GM18868 (cell line): ENCODE measurements at regions not wholly inside any gene's neighbourhood (a gene's known extent, or its start where the extent isn't known, plus 50 kb on each side); places are given as distances from the start of the nearest gene placed in this dataset.

ENCODE experiments used
- ATAC-seq: cut with Tn5 transposase; IDR thresholded peaks from one replicate; pipeline ENCODE4 v1.9.1; 2021; ENCODE audit warnings: mild to moderate bottlenecking, moderate library complexity; ENCODE audit not compliant: unreplicated experiment

DNA sequence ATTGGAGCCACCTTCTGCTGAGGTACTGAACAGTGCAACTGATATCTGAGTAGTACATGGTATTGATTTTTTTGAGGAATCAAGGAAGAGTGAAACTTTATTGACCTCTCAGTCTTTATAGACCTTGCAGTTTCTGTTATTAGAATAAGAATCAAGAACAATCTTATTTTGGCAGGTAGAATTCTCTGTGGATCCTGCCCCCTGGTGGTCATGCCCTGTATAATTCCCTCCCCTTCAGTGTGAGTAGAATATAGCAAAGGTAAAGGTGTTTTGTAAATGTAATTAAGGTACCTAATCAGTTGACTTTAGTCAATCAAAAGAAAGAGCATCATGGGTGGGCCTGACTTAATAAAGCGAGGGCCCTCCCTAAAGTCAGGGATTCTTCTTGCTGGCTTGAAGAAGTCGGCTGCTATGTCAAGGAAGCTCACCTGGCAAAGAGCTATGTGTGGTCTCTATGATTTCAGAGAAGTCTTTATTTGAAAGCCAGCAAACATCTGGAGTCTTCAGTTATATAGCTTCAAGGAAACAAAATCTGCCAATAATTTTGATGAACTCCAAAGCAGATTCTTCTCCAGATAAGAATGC lies 142.8 kb downstream of the LSM5 start:
- no peak for ATAC-seq

DNA sequence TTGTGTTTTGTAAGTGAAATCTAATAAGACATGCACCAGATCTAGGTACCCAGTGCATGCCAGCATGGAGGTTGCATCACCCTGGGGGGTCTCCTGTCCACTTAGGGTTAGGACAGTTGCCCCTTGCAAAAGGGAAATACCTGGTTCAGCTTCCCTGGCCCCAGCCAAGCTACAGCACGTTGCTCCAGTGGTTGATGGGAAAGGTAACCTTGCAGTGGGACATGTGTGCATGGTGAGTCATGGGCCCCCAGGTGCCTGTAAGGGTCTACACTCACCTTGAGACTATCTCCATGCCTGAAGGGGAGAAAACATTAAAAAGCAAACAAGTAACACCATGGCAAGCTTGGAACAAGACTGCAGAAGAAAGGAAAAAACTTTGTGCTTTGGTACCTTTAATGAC lies 143.9 kb downstream of the LSM5 start:
- no peak for ATAC-seq

DNA sequence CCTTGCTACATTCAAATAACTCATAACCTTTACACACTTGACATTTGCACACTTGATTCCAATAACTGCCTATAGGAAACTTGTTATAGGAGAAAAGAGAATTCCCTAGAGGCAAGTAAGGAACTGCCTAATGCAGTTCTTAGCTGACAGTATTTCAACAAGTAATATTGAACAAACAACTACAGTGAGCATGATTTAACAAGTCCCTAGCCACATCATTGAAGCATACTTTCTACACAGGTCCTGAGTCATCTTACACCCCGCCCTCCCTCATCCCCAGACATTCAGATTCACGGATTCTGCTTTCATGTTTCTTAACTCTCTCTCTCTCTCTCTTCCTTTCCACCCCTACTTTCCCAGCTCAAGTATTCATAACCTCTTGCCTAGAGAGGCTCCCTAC lies 153.5 kb downstream of the LSM5 start:
- ATAC-seq: no peak

DNA sequence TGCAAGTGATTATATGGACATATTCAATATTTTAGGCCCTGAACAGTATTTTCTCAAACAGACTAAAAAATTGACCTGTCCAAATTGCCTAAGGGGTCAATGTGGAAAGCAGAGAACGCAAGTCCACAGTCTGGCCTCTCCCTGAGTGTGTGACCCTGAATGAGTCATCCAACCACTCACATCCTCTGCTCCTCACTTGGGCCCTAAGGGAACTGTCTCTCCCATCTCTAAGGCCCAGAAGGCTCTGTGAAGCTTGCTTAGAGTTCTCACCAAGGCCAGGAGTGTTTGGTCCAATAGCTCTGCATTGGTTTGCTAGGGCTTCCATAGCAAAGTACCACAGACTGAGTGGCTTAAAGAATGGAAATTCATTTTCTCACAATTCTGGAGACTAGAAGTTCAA lies 155.1 kb downstream of the LSM5 start:
- no peak for ATAC-seq

DNA sequence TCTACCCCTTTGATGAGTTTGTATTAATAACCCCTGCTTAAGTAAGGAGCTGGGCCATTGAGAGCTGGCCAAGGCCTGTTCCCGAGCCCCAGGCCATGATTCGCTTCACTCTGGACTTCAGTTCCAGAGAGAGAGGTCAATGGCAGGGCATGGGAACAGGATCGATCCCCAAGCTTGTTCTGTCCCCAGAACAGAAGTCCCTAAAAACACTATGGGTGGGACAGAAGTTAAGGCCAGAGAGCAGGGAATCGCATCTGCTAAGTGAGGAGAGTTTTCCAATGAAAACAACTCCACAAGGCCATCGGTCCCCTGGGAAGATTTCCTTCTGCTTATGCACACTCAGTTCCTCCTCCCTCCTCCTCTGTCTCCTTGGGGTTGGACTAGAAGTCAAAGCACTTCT lies 159.6 kb downstream of the LSM5 start:
- ATAC-seq: no peak

GRCh38 chr7:32326078-32326477 lies 164.1 kb downstream of the LSM5 start:
- no peak for ATAC-seq

DNA sequence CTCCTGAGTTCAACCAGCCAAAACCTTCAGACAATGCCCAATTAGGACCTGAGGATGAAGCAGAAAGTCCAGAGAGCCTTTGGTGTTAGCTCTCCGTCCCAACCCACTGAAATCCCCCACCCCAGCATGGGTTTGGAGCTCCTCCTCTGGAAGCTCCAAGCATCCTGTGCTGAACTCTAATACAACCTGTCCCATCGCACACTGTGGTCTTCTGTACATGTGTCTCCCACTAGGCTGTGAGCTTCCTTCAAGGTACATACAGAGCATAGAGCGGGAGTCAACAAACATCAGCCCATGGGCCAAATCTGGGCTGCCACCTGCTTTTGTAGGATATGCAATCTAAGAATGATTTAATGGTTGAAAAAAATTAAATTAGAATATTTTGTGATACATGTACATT lies 166.5 kb downstream of the LSM5 start:
- ATAC-seq: no peak

- ATAC-seq: no peak
Measured at GRCh38 chr7:32319012-32319382, 171.2 kb downstream of the LSM5 start.

DNA sequence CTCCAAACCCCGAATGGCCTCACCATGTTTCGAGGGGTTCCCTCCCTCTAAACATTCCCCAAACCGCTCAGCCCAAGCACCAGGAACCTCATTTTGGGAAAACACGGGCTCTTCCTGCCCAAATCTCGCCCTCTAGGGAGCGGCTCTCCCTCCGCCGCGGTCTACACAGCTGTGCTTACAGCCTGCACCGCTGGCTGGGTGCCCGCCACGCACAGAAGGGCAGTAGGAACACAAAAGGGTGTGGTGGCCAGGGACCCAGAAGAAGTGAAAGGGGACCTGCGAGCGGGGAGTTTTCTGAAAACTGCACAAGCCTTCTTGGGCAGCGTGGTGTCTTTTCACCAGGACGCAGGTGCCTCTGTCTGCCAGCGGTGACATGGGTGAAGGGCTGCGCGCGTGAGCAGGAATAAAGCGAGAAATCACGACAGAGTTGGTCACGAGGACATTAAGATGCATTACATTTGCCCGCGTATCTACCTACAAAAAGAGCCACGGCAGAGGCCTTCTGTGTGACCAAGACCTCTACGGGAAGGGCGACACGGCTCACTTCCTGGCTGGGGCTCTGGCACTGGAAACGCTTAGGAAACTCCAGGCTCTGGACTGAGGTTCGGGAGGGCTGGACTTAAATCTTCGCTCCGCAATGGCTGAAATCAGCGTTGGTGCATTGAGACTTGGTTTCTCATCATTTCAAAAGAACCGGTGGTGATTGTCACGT lies 171.7 kb downstream of the LSM5 start:
- no peak for ATAC-seq

DNA sequence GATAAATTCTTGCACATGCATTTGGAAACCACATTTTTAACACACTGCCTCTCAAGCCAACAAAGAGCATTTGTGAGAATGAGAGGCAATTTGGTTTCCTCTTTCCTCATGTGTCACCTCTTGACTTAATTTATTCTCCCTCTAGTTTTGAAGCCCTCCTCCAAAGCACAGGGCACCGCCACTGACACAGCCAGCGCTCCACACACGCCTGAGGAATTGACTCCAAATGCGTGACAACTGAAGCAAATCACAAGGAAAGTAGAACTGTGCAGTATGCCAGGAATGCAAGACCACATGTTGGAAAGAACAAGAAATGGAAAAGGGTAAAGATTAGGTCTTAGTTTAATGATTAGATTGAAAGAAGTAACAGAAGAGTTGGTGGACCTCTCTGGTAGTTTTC lies 173.3 kb downstream of the LSM5 start:
- ATAC-seq: no peak

DNA sequence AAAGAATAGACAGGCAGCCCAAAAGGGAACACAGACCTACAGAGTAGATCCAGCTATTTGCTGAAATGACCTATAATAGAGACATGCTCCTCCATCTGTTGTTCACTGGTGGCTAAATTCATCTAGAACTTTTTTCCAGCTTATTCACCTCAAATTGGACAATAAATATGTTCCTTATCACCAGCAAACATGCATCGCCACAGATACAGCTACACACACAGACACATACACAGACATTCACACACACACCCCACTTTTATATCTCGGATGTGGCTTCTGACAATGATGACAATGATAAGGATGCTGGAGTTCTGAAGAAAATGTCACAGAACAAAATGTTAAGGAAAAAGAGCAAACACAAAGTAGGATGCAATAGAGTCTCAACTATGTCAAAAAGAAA lies 175.4 kb downstream of the LSM5 start:
- ATAC-seq: no peak

- ATAC-seq: no peak
Measured at GRCh38 chr7:32301427-32301826, 188.8 kb downstream of the LSM5 start.

GRCh38 chr7:32299133-32299702 lies 191.0 kb downstream of the LSM5 start:
- ATAC-seq: no peak

GRCh38 chr7:32298408-32299132 lies 191.6 kb downstream of the LSM5 start:
- no peak for ATAC-seq

- no peak for ATAC-seq
Measured at GRCh38 chr7:32293833-32294232, 196.3 kb downstream of the LSM5 start.

GRCh38 chr7:32289651-32290414 lies 200.3 kb downstream of the LSM5 start:
- ATAC-seq: no peak

- ATAC-seq: no peak
Measured at GRCh38 chr7:32285698-32286097, 204.5 kb downstream of the LSM5 start.

GRCh38 chr7:32283546-32283945 lies 206.6 kb downstream of the LSM5 start:
- no peak for ATAC-seq

- no peak for ATAC-seq
Measured at GRCh38 chr7:32279500-32279899, 209.3 kb upstream of the PDE1C start.

DNA sequence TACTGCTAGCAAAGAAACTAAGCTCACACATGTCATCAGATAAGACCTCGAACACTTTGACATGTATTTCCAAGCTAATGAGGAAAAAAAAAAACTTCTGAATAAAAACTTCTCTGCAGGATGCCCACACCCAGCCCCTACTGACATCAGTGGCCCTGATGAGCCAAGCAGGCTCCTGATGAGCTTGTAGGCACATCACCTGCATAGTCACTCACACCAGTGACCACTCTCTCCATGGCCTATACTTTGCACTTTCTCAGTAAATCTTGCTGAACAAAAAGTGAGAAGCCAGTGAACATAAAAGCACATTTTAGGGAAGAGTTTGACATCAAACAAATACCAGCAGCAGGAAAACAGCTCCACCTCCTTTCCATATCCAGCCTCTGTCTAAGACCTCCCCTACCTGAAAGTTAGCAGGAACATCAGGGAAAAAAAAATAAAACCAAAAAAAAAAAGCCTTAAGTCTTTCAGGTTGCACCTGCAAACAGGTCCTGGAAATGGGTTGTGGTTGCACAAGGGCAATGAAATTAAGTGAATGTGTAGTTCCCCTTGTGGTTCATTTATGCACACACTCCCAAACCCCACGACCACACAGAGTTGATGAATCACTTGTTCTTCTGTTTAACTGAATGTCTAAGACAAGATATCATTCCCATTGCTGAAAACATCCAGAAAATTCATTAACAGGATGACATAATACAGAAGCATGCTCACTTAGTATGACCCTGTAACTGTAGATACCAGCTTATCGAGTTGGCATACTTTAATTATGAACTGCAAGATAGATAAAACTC lies 205.2 kb upstream of the PDE1C start:
- peak; percentile 65 for ATAC-seq
